Common myeloid progenitor, CD34-positive (primary cell): ENCODE measurements at regions not wholly inside any gene's neighbourhood (a gene's known extent, or its start where the extent isn't known, plus 50 kb on each side); places are given as distances from the start of the nearest gene placed in this dataset.

Source experiments
- CTCF ChIA-PET: fragments of 350-600 bp; sonication (Branson Sonifier 250); formaldehyde crosslinking; loops from one replicate; lab custom pipeline; 2021; ENCODE audit warnings: antibody characterized with exemption; lab: Charles Lee
- POLR2A ChIA-PET: fragments of 350-600 bp; sonication (Branson Sonifier 250); formaldehyde crosslinking; loops from one replicate; lab custom pipeline; 2021; ENCODE audit warnings: antibody characterized with exemption; lab: Charles Lee
- DNase-seq, 3 donors: peaks; one replicate each; pipeline versions ENCODE4 v3.0.0 to v3.0.0-alpha.2; 2013
- H3K27ac ChIP-seq, 2 experiments: 1 replicate in 1 of 2; 2 replicates in 1 of 2; pipeline ENCODE4 v1.7.0; 2013; ENCODE audit warnings: inconsistent platforms in 2 of 2, low read length in 2 of 2, mild to moderate bottlenecking in 2 of 2, low read depth in 1 of 2, moderate library complexity in 1 of 2; ENCODE audit not compliant: severe bottlenecking in 2 of 2, insufficient read depth in 1 of 2, poor library complexity in 1 of 2
- H3K27me3 ChIP-seq, 5 experiments: replicated peaks in 2 of 5; 1 replicate in 3 of 5; 2 replicates in 2 of 5; pipeline versions ENCODE4 v1.6.1 to v1.7.0; 2013; ENCODE audit warnings: low read length in 4 of 5, mild to moderate bottlenecking in 2 of 5, moderate library complexity in 2 of 5, inconsistent platforms in 1 of 5; ENCODE audit not compliant: insufficient read depth in 5 of 5, control insufficient read depth in 4 of 5
- H3K36me3 ChIP-seq, 4 experiments: 1 replicate in 2 of 4; 2 replicates in 2 of 4; pipeline versions ENCODE4 v1.6.1 to v1.7.0; 2013; ENCODE audit warnings: low read length in 3 of 4, control low read depth in 1 of 4, mild to moderate bottlenecking in 1 of 4; ENCODE audit not compliant: control insufficient read depth in 4 of 4, insufficient read depth in 4 of 4
- H3K4me1 ChIP-seq, 4 experiments: 1 replicate in 3 of 4; 2 replicates in 1 of 4; pipeline versions ENCODE4 v1.6.1 to v1.7.1; 2013; ENCODE audit warnings: low read length in 3 of 4, mild to moderate bottlenecking in 3 of 4, control low read depth in 1 of 4, inconsistent platforms in 1 of 4, moderate library complexity in 1 of 4; ENCODE audit not compliant: control insufficient read depth in 4 of 4, insufficient read depth in 4 of 4; ENCODE audit errors: control extremely low read depth in 1 of 4
- H3K4me3 ChIP-seq, 7 experiments: 1 replicate in 4 of 7; 2 replicates in 3 of 7; pipeline versions ENCODE4 v1.5.1 to v1.7.0; 2013; ENCODE audit warnings: mild to moderate bottlenecking in 7 of 7, low read length in 6 of 7, moderate library complexity in 6 of 7, inconsistent platforms in 2 of 7, low read depth in 2 of 7, control low read depth in 1 of 7; ENCODE audit not compliant: insufficient read depth in 4 of 7, control insufficient read depth in 1 of 7; ENCODE audit errors: extremely low read depth in 1 of 7
- H3K9me3 ChIP-seq, 5 experiments: 1 replicate in 4 of 5; 2 replicates in 1 of 5; pipeline versions ENCODE4 v1.6.1 to v1.7.1; 2013; ENCODE audit warnings: low read length in 4 of 5, mild to moderate bottlenecking in 2 of 5, inconsistent platforms in 1 of 5, low read depth in 1 of 5, moderate library complexity in 1 of 5; ENCODE audit not compliant: control insufficient read depth in 4 of 5, insufficient read depth in 2 of 5; ENCODE audit errors: control extremely low read depth in 1 of 5
- WGBS: methylation state at CpG from one replicate; pipeline ENCODE4 v1.1.5; 2013; ENCODE audit not compliant: insufficient coverage; 5-methylcytosine and 5-hydroxymethylcytosine counted together

DNA sequence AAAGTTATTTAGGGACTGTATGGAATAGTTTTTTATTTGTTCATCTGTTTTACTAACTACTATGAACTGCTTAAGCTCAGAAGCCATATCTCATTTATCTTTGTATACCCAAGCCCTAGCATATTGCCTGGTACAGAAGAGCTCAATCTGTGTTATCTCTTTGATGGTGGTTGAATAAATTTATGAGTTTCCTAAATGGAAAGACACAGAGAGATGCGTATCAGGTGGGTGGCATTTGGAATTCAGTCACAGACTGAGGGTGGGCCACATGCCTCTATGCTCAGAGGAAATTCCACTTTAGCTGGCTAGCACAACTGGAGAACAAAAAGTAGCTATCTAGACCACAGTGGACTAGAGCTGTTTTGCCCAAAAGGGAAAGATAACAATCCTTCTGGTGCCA is 145.5 kb downstream of the SLC6A15 start:
- DNase-seq = no peak
- CTCF ChIA-PET = no interaction called here
- H3K4me1 ChIP-seq = no peaks in the 10 kb centered on the region
- H3K36me3 ChIP-seq = no peaks in the 10 kb centered on the region
- POLR2A ChIA-PET = no interaction called here
- H3K9me3 ChIP-seq = no peaks in the 10 kb centered on the region
- H3K27me3 ChIP-seq = no peaks in the 10 kb centered on the region
- no peak overlapping the region for H3K4me3 ChIP-seq
- H3K27ac ChIP-seq = no peak overlapping the region
- 88% methylated on average over 1 of the region's 1 CpG for WGBS

DNA sequence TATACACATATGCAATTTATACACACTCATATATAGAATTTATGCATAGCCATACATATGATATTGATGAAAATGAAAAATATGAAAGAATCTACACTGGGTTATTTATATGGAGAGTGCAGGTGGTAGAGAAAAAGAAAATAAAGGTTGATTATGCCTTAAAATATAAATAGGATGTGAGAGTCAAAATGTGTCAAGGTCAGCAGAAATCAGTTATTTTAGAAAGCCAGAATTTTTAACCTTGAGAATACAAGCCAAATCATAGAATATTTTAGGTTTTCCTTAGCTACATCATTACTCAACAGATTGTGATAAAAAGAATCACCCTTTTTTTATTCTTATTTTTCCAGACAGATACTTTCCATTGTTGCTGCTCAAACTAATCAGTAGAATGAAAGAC is 146.2 kb downstream of the SLC6A15 start:
- POLR2A ChIA-PET = no interaction called here
- CTCF ChIA-PET = no interaction called here
- no peak overlapping the region for H3K4me3 ChIP-seq

DNA sequence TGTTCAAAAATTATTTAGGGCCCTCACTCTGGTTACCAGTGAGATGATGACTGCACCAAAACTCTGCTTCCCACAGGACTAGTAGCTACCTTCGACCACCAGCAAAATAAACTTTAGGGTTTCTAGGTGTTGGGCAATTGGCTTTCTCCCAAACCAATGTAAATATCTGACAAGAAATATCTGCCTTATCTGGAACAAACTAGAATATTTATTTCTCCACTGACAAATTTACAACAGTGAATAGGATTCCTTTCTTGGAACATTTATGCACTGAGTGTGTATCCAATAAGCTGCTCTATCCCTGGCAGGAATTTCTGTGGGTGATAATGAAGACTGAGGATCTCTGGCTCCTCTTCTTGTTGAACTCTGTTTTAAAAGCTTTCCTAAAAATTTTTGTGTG is 148.6 kb downstream of the SLC6A15 start:
- H3K36me3 ChIP-seq = no peaks in the 10 kb centered on the region
- no peaks in the 10 kb centered on the region for H3K4me1 ChIP-seq
- no peak overlapping the region for H3K27ac ChIP-seq
- H3K9me3 ChIP-seq = no peaks in the 10 kb centered on the region
- H3K4me3 ChIP-seq = no peak overlapping the region
- no peaks in the 10 kb centered on the region for H3K27me3 ChIP-seq
- no peak for DNase-seq
- ChIA-PET CTCF (no interaction called here), POLR2A (no interaction called here)
- no CpG with 5 or more reads among the region's 1 CpG for WGBS

More for the DNA sequence above, 146.2 kb downstream of the SLC6A15 start:
- no peaks in the 10 kb centered on the region for H3K36me3 ChIP-seq
- no peak overlapping the region for H3K27ac ChIP-seq
- no peaks in the 10 kb centered on the region for H3K4me1 ChIP-seq
- DNase-seq = no peak
- no peaks in the 10 kb centered on the region for H3K27me3 ChIP-seq
- H3K9me3 ChIP-seq = no peaks in the 10 kb centered on the region

DNA sequence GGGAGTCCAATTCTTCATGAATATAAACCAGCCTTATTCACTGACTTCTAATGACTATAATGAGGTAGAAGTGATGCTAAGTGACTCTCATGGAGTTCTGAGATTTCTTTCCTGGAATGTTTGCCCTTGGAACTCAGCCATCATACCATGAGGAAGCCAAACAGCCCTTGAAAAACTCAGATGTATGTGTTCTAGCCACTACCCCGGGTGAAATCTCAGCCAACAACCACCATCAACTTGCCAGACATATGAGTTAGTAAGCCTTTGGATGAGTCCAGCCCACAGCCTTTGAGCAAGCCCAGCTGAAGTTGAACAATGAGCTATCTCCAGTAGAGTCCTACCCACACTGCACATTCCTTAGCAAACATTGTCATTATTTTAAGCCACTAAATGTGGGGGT is 149.5 kb downstream of the SLC6A15 start:
- Histone ChIP-seq H3K27ac (no peak overlapping the region), H3K4me1 (no peaks in the 10 kb centered on the region), H3K9me3 (no peaks in the 10 kb centered on the region), H3K27me3 (no peaks in the 10 kb centered on the region), H3K4me3 (no peak overlapping the region), H3K36me3 (no peaks in the 10 kb centered on the region)
- ChIA-PET CTCF (no interaction called here), POLR2A (no interaction called here)
- DNase-seq = no peak
- WGBS = no CpG with 5 or more reads among the region's 1 CpG

DNA sequence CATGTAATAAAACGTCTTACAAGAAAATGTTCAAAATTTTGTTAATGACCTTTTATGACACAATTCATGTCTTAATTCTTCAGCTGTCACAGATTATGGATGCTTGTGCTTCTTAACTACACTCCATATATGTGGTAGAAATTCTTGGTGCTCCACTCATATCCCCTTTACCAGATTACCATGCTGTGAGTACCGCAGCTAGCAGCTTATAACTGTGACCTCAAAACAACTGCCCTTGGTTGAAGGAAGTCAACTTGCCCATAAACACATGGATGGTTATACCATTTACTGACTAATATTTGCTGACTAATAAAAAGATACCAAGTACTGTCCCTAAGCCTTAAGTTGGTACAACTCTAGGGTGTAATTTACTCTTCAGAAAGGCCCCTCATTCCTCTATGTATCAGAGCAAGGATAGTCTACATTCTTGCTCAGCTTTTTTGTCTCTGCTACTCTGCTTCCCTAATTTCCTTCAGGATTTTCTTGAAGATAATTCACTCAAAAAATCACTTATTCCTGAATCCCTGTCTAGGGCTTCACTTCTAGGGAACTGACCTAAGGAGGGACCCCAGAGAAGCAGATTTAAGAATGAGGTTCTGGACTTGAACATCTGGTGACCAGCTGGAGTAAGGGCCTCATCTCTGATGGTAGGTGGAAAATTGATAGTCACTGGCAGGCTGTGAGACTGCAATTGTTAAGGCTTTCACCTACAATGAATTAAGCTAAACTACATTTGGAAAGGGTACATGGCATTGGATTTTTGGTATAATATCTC is 152.3 kb downstream of the SLC6A15 start:
- Histone ChIP-seq H3K27me3 (no peaks in the 10 kb centered on the region), H3K9me3 (no peaks in the 10 kb centered on the region), H3K36me3 (no peaks in the 10 kb centered on the region), H3K4me1 (no peaks in the 10 kb centered on the region), H3K4me3 (no peak overlapping the region), H3K27ac (no peak overlapping the region)
- POLR2A ChIA-PET = no interaction called here
- DNase-seq = no peak
- CTCF ChIA-PET = interaction anchor here (0.6 kb wide), 1 partner anchor 1046 kb away, joined by 3 read pairs; no protein-coding TSS in a partner anchor
- no CpG with 5 or more reads among the region's 2 CpGs for WGBS

DNA sequence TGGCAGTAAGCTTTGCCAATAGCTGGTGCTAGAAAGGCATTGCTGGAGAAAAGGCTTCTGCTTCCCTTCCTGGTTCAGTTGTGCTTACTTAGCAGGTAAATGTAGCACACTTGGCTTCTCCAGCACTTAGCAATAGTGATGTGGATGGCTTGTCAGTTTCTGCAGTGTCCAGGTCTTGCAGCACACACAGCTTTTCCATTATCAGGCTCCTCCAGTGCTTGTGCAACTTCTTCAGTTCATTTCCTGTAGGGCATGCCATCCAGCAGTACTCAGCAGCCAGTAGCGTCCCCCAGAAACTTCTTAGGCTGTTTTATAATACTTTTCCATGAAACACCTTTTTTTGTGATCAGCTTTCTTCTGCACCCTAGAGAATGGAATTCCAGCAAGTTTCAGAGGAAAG is 154.6 kb downstream of the SLC6A15 start:
- Histone ChIP-seq H3K27me3 (no peaks in the 10 kb centered on the region), H3K9me3 (no peaks in the 10 kb centered on the region), H3K4me1 (no peaks in the 10 kb centered on the region), H3K4me3 (no peak overlapping the region), H3K36me3 (no peaks in the 10 kb centered on the region), H3K27ac (no peak overlapping the region)
- no peak for DNase-seq
- ChIA-PET POLR2A (no interaction called here), CTCF (no interaction called here)
- WGBS = 31% methylated on average over 1 of the region's 1 CpG

DNA sequence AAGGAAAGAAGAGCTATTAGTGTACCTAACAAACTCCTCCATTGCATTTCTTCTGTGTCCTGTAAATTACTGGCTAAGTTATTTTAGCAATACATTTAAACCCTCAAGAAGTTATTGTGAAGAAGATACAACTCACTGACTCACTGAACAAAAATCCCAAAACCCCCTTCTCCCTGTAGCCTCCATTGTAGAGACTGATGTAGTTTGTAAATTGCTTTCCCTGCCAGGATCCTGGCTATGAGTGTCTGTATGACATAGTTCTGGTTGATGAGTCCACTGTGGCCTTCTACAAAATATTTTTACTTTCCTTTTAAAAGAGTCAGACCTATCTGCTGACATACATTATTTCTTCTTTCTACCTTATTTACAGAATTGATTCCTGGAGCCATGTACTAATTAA is 155.6 kb downstream of the SLC6A15 start:
- Histone ChIP-seq H3K27me3 (no peaks in the 10 kb centered on the region), H3K27ac (no peak overlapping the region), H3K36me3 (no peaks in the 10 kb centered on the region), H3K9me3 (no peaks in the 10 kb centered on the region), H3K4me3 (no peak overlapping the region), H3K4me1 (no peaks in the 10 kb centered on the region)
- DNase-seq = no peak
- POLR2A ChIA-PET = no interaction called here
- CTCF ChIA-PET = no interaction called here
